Retinal pigment epithelial cell (primary cell): ENCODE measurements at regions not wholly inside any gene's neighbourhood (a gene's known extent, or its start where the extent isn't known, plus 50 kb on each side); places are given as distances from the start of the nearest gene placed in this dataset.

Source experiments
- DNase-seq: peaks from one replicate; pipeline ENCODE4 v3.0.0-alpha.2; 2010; ENCODE audit warnings: low read depth
- H3K4me3 ChIP-seq: 2 replicates; pipeline ENCODE4 v1.5.1; 2011; ENCODE audit warnings: mild to moderate bottlenecking, low read length, control low read depth, moderate library complexity
- TF ChIP-seq, protein P1 (sequence below): conservative IDR thresholded peaks from 2 replicates; pipeline ENCODE4 v1.5.1; 2011; ENCODE audit warnings: low read depth, low read length, control low read depth, inconsistent platforms

- H3K4me3 ChIP-seq = no peak overlapping the region
- TF ChIP-seq, protein P1, sequence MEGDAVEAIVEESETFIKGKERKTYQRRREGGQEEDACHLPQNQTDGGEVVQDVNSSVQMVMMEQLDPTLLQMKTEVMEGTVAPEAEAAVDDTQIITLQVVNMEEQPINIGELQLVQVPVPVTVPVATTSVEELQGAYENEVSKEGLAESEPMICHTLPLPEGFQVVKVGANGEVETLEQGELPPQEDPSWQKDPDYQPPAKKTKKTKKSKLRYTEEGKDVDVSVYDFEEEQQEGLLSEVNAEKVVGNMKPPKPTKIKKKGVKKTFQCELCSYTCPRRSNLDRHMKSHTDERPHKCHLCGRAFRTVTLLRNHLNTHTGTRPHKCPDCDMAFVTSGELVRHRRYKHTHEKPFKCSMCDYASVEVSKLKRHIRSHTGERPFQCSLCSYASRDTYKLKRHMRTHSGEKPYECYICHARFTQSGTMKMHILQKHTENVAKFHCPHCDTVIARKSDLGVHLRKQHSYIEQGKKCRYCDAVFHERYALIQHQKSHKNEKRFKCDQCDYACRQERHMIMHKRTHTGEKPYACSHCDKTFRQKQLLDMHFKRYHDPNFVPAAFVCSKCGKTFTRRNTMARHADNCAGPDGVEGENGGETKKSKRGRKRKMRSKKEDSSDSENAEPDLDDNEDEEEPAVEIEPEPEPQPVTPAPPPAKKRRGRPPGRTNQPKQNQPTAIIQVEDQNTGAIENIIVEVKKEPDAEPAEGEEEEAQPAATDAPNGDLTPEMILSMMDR = no peak
- DNase-seq = no peak
Measured at GRCh38 chr1:228852511-228853088, 117.3 kb downstream of the RHOU start.

DNA sequence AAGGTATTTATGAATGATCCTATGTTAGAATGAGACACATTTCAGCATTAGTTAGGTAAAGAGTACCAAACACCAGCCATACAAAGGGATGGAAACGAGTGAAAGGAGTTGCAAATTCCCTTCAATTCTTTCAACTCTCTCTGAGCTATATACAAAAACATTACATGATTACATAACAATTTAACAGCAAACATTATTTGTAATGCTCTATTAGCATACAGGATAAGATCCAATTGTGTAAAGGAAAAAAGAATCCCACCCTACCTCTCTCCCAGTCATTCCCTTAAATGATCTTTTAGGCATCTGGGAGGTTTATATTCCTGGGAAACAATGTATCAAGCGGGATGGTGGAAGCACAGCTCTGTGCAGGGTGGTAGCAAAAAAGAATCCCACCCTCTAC lies 117.9 kb downstream of the RHOU start:
- no peak for DNase-seq
- no peak overlapping the region for H3K4me3 ChIP-seq
- TF ChIP-seq, protein P1 = no peak

DNA sequence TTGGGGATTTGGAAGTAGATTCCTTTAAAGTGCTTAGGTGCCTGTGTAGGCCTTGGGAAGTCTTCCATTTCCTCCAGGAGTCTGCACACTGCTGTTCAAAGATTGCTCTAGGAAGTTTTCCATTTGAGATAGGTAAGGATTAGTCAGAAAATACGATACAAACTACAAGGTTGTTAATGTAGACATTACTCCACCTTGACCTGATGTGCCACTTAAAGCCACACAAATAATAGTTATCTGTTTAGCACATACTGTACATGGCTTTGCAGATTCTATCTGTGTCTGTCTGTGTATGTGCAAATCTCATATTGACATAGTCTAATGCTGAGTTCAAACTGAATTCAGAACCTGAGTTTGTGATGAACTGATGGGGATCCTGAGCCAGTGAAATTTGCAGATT lies 118.4 kb downstream of the RHOU start:
- no peak overlapping the region for H3K4me3 ChIP-seq
- DNase-seq = no peak
- TF ChIP-seq, protein P1 = no peak

- TF ChIP-seq, protein P1 = no peak
- no peak for DNase-seq
- H3K4me3 ChIP-seq = no peak overlapping the region
Measured at GRCh38 chr1:228854907-228855306, 119.6 kb downstream of the RHOU start.

- TF ChIP-seq, protein P1 = no peak
- no peak for DNase-seq
- H3K4me3 ChIP-seq = no peak overlapping the region
Measured at GRCh38 chr1:228857611-228858010, 122.3 kb downstream of the RHOU start.

- peak; percentile 63 for DNase-seq
- H3K4me3 ChIP-seq = no peak overlapping the region
- TF ChIP-seq, protein P1 = no peak
Measured at GRCh38 chr1:228860911-228861831, 125.9 kb downstream of the RHOU start.

- no peak overlapping the region for H3K4me3 ChIP-seq
- TF ChIP-seq, protein P1 = no peak
- no peak for DNase-seq
Measured at GRCh38 chr1:228861832-228862180, 126.5 kb downstream of the RHOU start.
